ENCODE measurements at regions not wholly inside any gene's neighbourhood (a gene's known extent, or its start where the extent isn't known, plus 50 kb on each side); places are given as distances from the start of the nearest gene placed in this dataset.

- H3K27me3 ChIP-seq = no peaks in the 10 kb centered on the region
- intact Hi-C loops (cut with DNase I) = no loop called here
- ATAC-seq (peak; percentile 30), DNase-seq (no peak)
- H3K27ac ChIP-seq = peak overlapping the region; percentile 19
- TF ChIP-seq, protein P1, sequence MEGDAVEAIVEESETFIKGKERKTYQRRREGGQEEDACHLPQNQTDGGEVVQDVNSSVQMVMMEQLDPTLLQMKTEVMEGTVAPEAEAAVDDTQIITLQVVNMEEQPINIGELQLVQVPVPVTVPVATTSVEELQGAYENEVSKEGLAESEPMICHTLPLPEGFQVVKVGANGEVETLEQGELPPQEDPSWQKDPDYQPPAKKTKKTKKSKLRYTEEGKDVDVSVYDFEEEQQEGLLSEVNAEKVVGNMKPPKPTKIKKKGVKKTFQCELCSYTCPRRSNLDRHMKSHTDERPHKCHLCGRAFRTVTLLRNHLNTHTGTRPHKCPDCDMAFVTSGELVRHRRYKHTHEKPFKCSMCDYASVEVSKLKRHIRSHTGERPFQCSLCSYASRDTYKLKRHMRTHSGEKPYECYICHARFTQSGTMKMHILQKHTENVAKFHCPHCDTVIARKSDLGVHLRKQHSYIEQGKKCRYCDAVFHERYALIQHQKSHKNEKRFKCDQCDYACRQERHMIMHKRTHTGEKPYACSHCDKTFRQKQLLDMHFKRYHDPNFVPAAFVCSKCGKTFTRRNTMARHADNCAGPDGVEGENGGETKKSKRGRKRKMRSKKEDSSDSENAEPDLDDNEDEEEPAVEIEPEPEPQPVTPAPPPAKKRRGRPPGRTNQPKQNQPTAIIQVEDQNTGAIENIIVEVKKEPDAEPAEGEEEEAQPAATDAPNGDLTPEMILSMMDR (IDR thresholded peaks at IDR 0.05) = no peak
- peaks cover 4% of the 10 kb centered on the region for H3K4me1 ChIP-seq
- H3K9me3 ChIP-seq = no peaks in the 10 kb centered on the region
- H3K4me3 ChIP-seq = no peak overlapping the region
- H3K36me3 ChIP-seq = no peaks in the 10 kb centered on the region
Measured at GRCh38 chr10:61825001-61825400, 76.5 kb upstream of the ARID5B start.

GRCh38 chr10:61825628-61826027 is 75.9 kb upstream of the ARID5B start:
- Histone ChIP-seq H3K4me3 (no peak overlapping the region), H3K36me3 (no peaks in the 10 kb centered on the region), H3K27ac (no peak overlapping the region), H3K9me3 (no peaks in the 10 kb centered on the region), H3K27me3 (no peaks in the 10 kb centered on the region), H3K4me1 (peaks cover 6% of the 10 kb centered on the region)
- DNase-seq (no peak), ATAC-seq (peak; percentile 66)
- TF ChIP-seq, protein P1 (IDR thresholded peaks at IDR 0.05) = no peak
- intact Hi-C loops (cut with DNase I) = no loop called here

- intact Hi-C loops (cut with DNase I) = no loop called here
- Histone ChIP-seq H3K9me3 (no peaks in the 10 kb centered on the region), H3K4me3 (no peak overlapping the region), H3K27me3 (no peaks in the 10 kb centered on the region), H3K27ac (no peak overlapping the region), H3K36me3 (no peaks in the 10 kb centered on the region), H3K4me1 (peaks cover 6% of the 10 kb centered on the region)
- peak; percentile 34 for ATAC-seq
- TF ChIP-seq, protein P1 (IDR thresholded peaks at IDR 0.05) = no peak
- no peak for DNase-seq
Measured at GRCh38 chr10:61828034-61828433, 73.5 kb upstream of the ARID5B start.

- no peak overlapping the region for H3K27ac ChIP-seq
- intact Hi-C loops (cut with DNase I) = no loop called here
- ATAC-seq = no peak
- H3K9me3 ChIP-seq = no peaks in the 10 kb centered on the region
- no peak for DNase-seq
- H3K36me3 ChIP-seq = no peaks in the 10 kb centered on the region
- TF ChIP-seq, protein P1 (IDR thresholded peaks at IDR 0.05) = no peak
- peaks cover 6% of the 10 kb centered on the region for H3K4me1 ChIP-seq
- H3K4me3 ChIP-seq = no peak overlapping the region
- no peaks in the 10 kb centered on the region for H3K27me3 ChIP-seq
Measured at GRCh38 chr10:61828788-61829187, 72.7 kb upstream of the ARID5B start.

DNA sequence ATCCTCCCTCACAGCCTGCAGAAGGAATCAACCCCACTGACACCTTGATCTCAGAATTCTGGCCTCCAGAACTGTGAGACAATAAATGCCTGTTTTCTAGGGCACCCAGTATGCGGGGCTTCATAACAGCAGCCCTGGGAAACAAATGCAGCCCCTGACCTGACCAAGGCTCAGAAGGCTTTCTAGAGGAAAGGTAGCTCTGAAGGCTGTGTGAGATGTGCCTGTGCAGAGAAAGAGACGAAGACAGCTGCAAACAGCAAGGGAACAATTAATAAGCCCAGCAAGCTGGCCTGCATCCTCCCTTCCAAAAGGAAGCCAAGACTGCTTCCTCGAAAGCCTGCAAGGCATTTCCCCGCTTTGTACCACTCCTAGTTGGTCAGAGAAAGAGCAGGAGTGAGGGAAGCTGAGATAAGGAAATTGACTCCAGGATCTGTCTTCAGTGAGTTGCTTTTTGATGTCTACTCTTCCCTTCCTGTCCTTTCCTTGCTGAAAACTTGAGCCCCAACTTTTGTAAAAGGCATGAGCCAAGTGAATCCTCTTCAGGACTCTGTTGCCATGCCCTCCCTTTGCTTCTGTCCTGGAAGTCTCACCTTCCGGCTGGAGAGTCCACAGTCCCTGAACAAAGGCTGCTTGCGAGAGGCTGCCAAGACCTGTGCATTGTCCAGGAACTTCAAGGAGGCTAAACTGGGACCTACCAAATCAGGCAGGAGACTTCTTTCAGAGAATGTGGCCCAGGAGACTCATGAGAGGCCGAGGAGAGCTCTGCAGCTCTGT is 71.2 kb upstream of the ARID5B start:
- TF ChIP-seq, protein P1 (IDR thresholded peaks at IDR 0.05) = no peak
- DNase-seq (no peak), ATAC-seq (no peak)
- no peak overlapping the region for H3K27ac ChIP-seq
- H3K4me3 ChIP-seq = no peak overlapping the region
- H3K36me3 ChIP-seq = no peaks in the 10 kb centered on the region
- intact Hi-C loops (cut with DNase I) = no loop called here
- H3K9me3 ChIP-seq = no peaks in the 10 kb centered on the region
- H3K4me1 ChIP-seq = peaks cover 14% of the 10 kb centered on the region
- no peaks in the 10 kb centered on the region for H3K27me3 ChIP-seq
